ENCODE measurements at regions not wholly inside any gene's neighbourhood (a gene's known extent, or its start where the extent isn't known, plus 50 kb on each side); places are given as distances from the start of the nearest gene placed in this dataset.
"Not testable (repeated sequence)": the region's sequence is repeated elsewhere in the genome, so short reads cannot be mapped to it uniquely, and the experiment has no call there.

GRCh38 chr5:120927950-120928530 lies 463.9 kb downstream of the PRR16 start:
- H3K4me3 ChIP-seq (ENCODE audit: low read length): no peak overlapping the region
- no peak for DNase-seq (ENCODE audit: low read depth)
- TF ChIP-seq, protein P1, sequence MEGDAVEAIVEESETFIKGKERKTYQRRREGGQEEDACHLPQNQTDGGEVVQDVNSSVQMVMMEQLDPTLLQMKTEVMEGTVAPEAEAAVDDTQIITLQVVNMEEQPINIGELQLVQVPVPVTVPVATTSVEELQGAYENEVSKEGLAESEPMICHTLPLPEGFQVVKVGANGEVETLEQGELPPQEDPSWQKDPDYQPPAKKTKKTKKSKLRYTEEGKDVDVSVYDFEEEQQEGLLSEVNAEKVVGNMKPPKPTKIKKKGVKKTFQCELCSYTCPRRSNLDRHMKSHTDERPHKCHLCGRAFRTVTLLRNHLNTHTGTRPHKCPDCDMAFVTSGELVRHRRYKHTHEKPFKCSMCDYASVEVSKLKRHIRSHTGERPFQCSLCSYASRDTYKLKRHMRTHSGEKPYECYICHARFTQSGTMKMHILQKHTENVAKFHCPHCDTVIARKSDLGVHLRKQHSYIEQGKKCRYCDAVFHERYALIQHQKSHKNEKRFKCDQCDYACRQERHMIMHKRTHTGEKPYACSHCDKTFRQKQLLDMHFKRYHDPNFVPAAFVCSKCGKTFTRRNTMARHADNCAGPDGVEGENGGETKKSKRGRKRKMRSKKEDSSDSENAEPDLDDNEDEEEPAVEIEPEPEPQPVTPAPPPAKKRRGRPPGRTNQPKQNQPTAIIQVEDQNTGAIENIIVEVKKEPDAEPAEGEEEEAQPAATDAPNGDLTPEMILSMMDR (conservative IDR thresholded peaks at IDR 0.05; ENCODE audit: low read depth, low read length): no peak

GRCh38 chr5:120932480-120932879 lies 468.4 kb downstream of the PRR16 start:
- no peak overlapping the region for H3K4me3 ChIP-seq (ENCODE audit: low read length)
- TF ChIP-seq, protein P1 (conservative IDR thresholded peaks at IDR 0.05; ENCODE audit: low read depth, low read length): no peak
- no peak for DNase-seq (ENCODE audit: low read depth)

GRCh38 chr5:120934031-120934430 lies 469.9 kb downstream of the PRR16 start:
- H3K4me3 ChIP-seq (ENCODE audit: low read length): no peak overlapping the region
- DNase-seq (ENCODE audit: low read depth): no peak
- TF ChIP-seq, protein P1 (conservative IDR thresholded peaks at IDR 0.05; ENCODE audit: low read depth, low read length): no peak

GRCh38 chr5:120936652-120937051 lies 472.6 kb downstream of the PRR16 start:
- TF ChIP-seq, protein P1 (conservative IDR thresholded peaks at IDR 0.05; ENCODE audit: low read depth, low read length): no peak
- H3K4me3 ChIP-seq (ENCODE audit: low read length): no peak overlapping the region
- no peak for DNase-seq (ENCODE audit: low read depth)

GRCh38 chr5:120938604-120939003 lies 474.5 kb downstream of the PRR16 start:
- DNase-seq (ENCODE audit: low read depth): no peak
- TF ChIP-seq, protein P1 (conservative IDR thresholded peaks at IDR 0.05; ENCODE audit: low read depth, low read length): no peak
- H3K4me3 ChIP-seq (ENCODE audit: low read length): no peak overlapping the region

GRCh38 chr5:120942596-120943350 lies 478.7 kb downstream of the PRR16 start:
- H3K4me3 ChIP-seq (ENCODE audit: low read length): no peak overlapping the region
- DNase-seq (ENCODE audit: low read depth): no peak
- TF ChIP-seq, protein P1 (conservative IDR thresholded peaks at IDR 0.05; ENCODE audit: low read depth, low read length): no peak

- DNase-seq (ENCODE audit: low read depth); H3K4me3 ChIP-seq (ENCODE audit: low read length): not testable (repeated sequence)
Measured at GRCh38 chr5:120949596-120949995, 485.5 kb downstream of the PRR16 start.

- not testable (repeated sequence) for H3K4me3 ChIP-seq (ENCODE audit: low read length); DNase-seq (ENCODE audit: low read depth)
Measured at GRCh38 chr5:120953445-120953844, 489.3 kb downstream of the PRR16 start.
